ENCODE measurements at regions not wholly inside any gene's neighbourhood (a gene's known extent, or its start where the extent isn't known, plus 50 kb on each side); places are given as distances from the start of the nearest gene placed in this dataset.

DNA sequence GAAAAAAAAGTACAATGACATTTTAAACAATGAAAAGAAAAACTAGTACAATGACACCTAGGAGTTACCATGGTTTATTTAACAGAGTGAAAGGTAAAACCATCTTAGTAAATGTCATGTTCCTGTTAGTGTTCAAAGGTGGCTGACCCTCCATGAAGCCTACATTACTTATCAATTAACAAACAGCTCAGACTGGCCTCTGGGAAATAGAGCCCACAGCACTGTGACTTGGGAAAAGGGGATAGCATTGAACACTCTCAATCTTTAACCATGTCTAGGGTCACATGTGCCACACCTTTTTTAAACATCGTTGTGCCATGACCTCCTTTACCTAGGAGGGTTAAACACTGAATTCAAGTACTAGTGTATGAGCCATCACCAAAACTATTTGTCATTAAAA is 106.3 kb upstream of the SOX5 start:
- TF ChIP-seq, protein P1, sequence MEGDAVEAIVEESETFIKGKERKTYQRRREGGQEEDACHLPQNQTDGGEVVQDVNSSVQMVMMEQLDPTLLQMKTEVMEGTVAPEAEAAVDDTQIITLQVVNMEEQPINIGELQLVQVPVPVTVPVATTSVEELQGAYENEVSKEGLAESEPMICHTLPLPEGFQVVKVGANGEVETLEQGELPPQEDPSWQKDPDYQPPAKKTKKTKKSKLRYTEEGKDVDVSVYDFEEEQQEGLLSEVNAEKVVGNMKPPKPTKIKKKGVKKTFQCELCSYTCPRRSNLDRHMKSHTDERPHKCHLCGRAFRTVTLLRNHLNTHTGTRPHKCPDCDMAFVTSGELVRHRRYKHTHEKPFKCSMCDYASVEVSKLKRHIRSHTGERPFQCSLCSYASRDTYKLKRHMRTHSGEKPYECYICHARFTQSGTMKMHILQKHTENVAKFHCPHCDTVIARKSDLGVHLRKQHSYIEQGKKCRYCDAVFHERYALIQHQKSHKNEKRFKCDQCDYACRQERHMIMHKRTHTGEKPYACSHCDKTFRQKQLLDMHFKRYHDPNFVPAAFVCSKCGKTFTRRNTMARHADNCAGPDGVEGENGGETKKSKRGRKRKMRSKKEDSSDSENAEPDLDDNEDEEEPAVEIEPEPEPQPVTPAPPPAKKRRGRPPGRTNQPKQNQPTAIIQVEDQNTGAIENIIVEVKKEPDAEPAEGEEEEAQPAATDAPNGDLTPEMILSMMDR (optimal IDR thresholded peaks at IDR 0.05 in 1 of 3, IDR thresholded peaks at IDR 0.05 in 1 of 3, conservative IDR thresholded peaks at IDR 0.05 in 1 of 3; ENCODE audit: extremely low read depth in 1 of 3, insufficient read depth in 2 of 3, low read length in 3 of 3): no peak
- TF ChIP-seq EZH2 (IDR thresholded peaks at IDR 0.05; ENCODE audit: low read length): no peak

All from keratinocyte (primary cell).